ENCODE measurements at regions not wholly inside any gene's neighbourhood (a gene's known extent, or its start where the extent isn't known, plus 50 kb on each side); places are given as distances from the start of the nearest gene placed in this dataset.

DNA sequence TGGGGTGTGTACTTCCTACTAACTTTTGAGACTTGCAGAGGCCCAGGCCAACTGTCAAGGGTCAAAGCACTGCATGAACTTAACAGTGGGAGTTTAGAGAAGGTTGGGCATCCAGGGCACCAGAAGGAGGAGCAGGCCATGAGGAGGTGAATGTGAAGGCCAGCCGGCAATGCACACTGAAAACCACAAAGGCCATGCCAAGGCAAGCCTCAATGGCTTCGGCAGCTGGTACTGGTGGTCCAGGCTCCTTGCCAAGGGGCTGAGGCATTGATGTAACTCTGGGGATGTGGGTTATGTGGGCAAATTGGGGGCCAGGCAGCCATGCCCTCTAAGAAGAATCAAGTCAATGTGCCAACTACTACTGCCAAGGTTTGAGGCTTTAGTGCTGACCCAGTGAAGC lies 222.4 kb downstream of the UNC5CL start:
- H3K4me2 ChIP-seq (ENCODE audit: insufficient read depth, low read length) = no peak overlapping the region
- POLR2A ChIA-PET = no interaction called here
- in situ Hi-C loops (cut with MboI) = no loop called here
- BruUV-seq (replicated peaks) = no TSS peak
- no peak overlapping the region for H3K9ac ChIP-seq (ENCODE audit: insufficient read depth in 1 of 2, low read depth in 2 of 2, low read length in 2 of 2)
- intact Hi-C loops (cut with micrococcal nuclease) = no loop called here
- H3K4me1 ChIP-seq (replicated peaks in 1 of 2; ENCODE audit: control insufficient read depth in 2 of 2, insufficient read depth in 2 of 2, low read length in 2 of 2) = no peaks in the 10 kb centered on the region
- no peaks in the 10 kb centered on the region for H4K20me1 ChIP-seq (replicated peaks; ENCODE audit: control insufficient read depth, insufficient read depth, low read length)
- DNase-seq (ENCODE audit: extremely low read depth in 1 of 4, low spot score in 3 of 4) (no peak), ATAC-seq (no peak), FAIRE-seq (no peak)
- CTCF ChIA-PET (ENCODE audit: low intra/inter-chr PET ratio) = no interaction called here
- 12% methylated on average over 2 of the region's 2 CpGs for WGBS (ENCODE audit: insufficient coverage, low coverage, missing lambda C conversion rate)
- H3K9me3 ChIP-seq (replicated peaks; ENCODE audit: control insufficient read depth, insufficient read depth, low read depth, low read length) = no peaks in the 10 kb centered on the region
- no peak overlapping the region for H3K27ac ChIP-seq (ENCODE audit: extremely low read depth, low read depth, low read length)
- H3K4me3 ChIP-seq = no peak overlapping the region
- no peak overlapping the region for H2AFZ ChIP-seq (ENCODE audit: low read depth, low read length)
- H3K36me3 ChIP-seq (ENCODE audit: control insufficient read depth, insufficient read depth, low read length) = no peaks in the 10 kb centered on the region
- no peaks in the 10 kb centered on the region for H3K9me1 ChIP-seq (ENCODE audit: control insufficient read depth, insufficient read depth, low read length)
- no peaks in the 10 kb centered on the region for H3K79me2 ChIP-seq (ENCODE audit: control insufficient read depth, insufficient read depth, low read length)
- H3K27me3 ChIP-seq (ENCODE audit: control insufficient read depth in 2 of 2, insufficient read depth in 2 of 2, low read length in 2 of 2) = peaks cover 0 to 13% of the 10 kb centered on the region in 2 experiments; a peak in 2 of 5 replicates
- TF ChIP-seq, protein P1, sequence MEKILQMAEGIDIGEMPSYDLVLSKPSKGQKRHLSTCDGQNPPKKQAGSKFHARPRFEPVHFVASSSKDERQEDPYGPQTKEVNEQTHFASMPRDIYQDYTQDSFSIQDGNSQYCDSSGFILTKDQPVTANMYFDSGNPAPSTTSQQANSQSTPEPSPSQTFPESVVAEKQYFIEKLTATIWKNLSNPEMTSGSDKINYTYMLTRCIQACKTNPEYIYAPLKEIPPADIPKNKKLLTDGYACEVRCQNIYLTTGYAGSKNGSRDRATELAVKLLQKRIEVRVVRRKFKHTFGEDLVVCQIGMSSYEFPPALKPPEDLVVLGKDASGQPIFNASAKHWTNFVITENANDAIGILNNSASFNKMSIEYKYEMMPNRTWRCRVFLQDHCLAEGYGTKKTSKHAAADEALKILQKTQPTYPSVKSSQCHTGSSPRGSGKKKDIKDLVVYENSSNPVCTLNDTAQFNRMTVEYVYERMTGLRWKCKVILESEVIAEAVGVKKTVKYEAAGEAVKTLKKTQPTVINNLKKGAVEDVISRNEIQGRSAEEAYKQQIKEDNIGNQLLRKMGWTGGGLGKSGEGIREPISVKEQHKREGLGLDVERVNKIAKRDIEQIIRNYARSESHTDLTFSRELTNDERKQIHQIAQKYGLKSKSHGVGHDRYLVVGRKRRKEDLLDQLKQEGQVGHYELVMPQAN (IDR thresholded peaks at IDR 0.05; ENCODE audit: borderline replicate concordance) = no peak
- TF ChIP-seq, protein P2, sequence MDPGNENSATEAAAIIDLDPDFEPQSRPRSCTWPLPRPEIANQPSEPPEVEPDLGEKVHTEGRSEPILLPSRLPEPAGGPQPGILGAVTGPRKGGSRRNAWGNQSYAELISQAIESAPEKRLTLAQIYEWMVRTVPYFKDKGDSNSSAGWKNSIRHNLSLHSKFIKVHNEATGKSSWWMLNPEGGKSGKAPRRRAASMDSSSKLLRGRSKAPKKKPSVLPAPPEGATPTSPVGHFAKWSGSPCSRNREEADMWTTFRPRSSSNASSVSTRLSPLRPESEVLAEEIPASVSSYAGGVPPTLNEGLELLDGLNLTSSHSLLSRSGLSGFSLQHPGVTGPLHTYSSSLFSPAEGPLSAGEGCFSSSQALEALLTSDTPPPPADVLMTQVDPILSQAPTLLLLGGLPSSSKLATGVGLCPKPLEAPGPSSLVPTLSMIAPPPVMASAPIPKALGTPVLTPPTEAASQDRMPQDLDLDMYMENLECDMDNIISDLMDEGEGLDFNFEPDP (CRISPR knock-in tag; IDR thresholded peaks at IDR 0.05) = no peak
- TF ChIP-seq CREBBP (IDR thresholded peaks at IDR 0.05; ENCODE audit: low read depth, low read length) = no peak
- TF ChIP-seq TARDBP (IDR thresholded peaks at IDR 0.05) = no peak
- TF ChIP-seq WHSC1 (IDR thresholded peaks at IDR 0.05; ENCODE audit: low read length) = no peak
- TF ChIP-seq, protein P3, sequence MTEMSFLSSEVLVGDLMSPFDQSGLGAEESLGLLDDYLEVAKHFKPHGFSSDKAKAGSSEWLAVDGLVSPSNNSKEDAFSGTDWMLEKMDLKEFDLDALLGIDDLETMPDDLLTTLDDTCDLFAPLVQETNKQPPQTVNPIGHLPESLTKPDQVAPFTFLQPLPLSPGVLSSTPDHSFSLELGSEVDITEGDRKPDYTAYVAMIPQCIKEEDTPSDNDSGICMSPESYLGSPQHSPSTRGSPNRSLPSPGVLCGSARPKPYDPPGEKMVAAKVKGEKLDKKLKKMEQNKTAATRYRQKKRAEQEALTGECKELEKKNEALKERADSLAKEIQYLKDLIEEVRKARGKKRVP (CRISPR knock-in tag; IDR thresholded peaks at IDR 0.05) = no peak
- no peak for TF ChIP-seq NEUROD1 (IDR thresholded peaks at IDR 0.05; ENCODE audit: borderline replicate concordance, low read depth, low read length, partially characterized antibody)
- TF ChIP-seq POLR2H (tag; IDR thresholded peaks at IDR 0.05; ENCODE audit: low read depth) = no peak
- no peak for TF ChIP-seq FOXA1 (IDR thresholded peaks at IDR 0.05; ENCODE audit: borderline replicate concordance)
- no peak for TF ChIP-seq FOSL1 (tag; conservative IDR thresholded peaks at IDR 0.05)
- no peak for TF ChIP-seq PRPF4 (IDR thresholded peaks at IDR 0.05; ENCODE audit: insufficient read depth, low read depth, low read length, poor library complexity, severe bottlenecking)
- no peak for TF ChIP-seq HDAC8 (tag; IDR thresholded peaks at IDR 0.05)
- no peak for TF ChIP-seq E2F4 (CRISPR knock-in tag; IDR thresholded peaks at IDR 0.05; ENCODE audit: low read depth)
- no peak for TF ChIP-seq GTF2F1 (IDR thresholded peaks at IDR 0.05; ENCODE audit: low read depth, low read length)
- TF ChIP-seq NFATC3 (IDR thresholded peaks at IDR 0.05) = no peak
- no peak for TF ChIP-seq KLF13 (tag; IDR thresholded peaks at IDR 0.05; ENCODE audit: borderline replicate concordance, low read depth)
- no peak for TF ChIP-seq SMC3 (conservative IDR thresholded peaks at IDR 0.05; ENCODE audit: insufficient read depth, low read depth, low read length)
- TF ChIP-seq PKNOX1 (IDR thresholded peaks at IDR 0.05) = no peak
